Epithelial cell of proximal tubule (primary cell): ENCODE measurements at regions not wholly inside any gene's neighbourhood (a gene's known extent, or its start where the extent isn't known, plus 50 kb on each side); places are given as distances from the start of the nearest gene placed in this dataset.

Experiments used
- DNase-seq: peaks from one replicate; pipeline ENCODE4 v3.0.0-alpha.2; 2011; ENCODE audit warnings: low read depth
- H3K4me3 ChIP-seq: 2 replicates; pipeline ENCODE4 v1.5.1; 2011; ENCODE audit warnings: low read depth, mild to moderate bottlenecking, low read length
- TF ChIP-seq, protein P1 (sequence below): conservative IDR thresholded peaks from 2 replicates; pipeline ENCODE4 v1.5.1; 2012; ENCODE audit warnings: low read depth, mild to moderate bottlenecking, low read length

DNA sequence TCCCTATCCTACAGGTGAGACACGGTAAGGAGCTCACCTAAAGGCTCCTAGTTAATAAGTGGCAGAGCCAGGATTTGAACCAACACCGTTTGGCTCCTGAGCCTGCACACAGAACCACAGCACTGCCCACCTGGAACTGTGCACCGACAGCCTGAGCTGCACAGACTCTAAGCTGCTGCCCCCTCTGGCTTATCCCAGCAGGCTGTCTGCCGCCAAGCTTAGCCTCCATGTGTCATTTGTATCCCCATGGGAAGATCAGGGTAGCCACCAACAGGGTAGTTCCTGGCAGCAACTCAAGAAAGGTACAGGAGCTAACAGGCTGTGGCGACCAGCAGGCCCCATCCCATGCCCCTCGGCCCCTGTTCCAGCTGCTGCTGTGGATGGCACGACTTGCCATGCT is 135.7 kb downstream of the LRRC30 start:
- DNase-seq, result no peak
- no peak overlapping the region for H3K4me3 ChIP-seq
- TF ChIP-seq, protein P1, sequence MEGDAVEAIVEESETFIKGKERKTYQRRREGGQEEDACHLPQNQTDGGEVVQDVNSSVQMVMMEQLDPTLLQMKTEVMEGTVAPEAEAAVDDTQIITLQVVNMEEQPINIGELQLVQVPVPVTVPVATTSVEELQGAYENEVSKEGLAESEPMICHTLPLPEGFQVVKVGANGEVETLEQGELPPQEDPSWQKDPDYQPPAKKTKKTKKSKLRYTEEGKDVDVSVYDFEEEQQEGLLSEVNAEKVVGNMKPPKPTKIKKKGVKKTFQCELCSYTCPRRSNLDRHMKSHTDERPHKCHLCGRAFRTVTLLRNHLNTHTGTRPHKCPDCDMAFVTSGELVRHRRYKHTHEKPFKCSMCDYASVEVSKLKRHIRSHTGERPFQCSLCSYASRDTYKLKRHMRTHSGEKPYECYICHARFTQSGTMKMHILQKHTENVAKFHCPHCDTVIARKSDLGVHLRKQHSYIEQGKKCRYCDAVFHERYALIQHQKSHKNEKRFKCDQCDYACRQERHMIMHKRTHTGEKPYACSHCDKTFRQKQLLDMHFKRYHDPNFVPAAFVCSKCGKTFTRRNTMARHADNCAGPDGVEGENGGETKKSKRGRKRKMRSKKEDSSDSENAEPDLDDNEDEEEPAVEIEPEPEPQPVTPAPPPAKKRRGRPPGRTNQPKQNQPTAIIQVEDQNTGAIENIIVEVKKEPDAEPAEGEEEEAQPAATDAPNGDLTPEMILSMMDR, result no peak

DNA sequence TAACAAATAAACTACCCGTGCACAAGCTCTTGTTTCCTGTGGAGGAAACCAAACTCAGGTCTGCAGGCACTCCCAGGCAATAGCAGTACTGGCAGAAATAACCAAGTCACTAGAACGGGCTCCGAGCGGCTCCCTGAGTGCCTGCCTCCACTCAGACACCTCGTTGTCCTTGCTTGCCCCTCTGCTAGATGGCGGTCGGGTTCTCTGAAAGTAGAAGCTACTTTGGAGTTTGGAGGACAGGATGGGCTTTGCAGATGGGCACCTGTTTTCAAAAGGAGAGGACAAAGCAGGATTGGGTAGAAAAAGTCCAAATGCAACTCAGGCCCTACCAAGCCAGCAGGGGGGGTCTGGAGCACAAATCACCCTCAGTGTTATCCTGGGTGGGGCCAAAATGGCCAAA is 136.4 kb downstream of the LRRC30 start:
- no peak overlapping the region for H3K4me3 ChIP-seq
- DNase-seq, result no peak
- TF ChIP-seq, protein P1, result no peak

DNA sequence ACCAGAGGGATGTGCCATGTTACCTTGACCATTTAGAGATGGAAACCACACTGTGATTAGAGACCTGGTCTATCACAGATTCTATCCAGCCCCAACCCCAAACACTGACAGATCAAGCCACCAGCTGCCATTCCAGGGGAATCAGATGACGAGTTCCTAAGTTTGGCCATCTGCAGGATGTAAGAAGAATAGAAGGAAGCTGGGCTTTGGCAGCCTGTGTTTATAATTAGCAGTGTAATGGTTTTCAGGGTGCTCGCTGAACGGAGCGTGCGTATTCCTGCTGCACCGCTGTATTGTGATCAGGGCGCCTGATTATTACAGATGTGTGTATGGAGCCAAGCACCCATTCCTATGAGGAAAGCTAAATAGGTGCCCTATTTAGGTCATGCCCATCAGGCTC is 138.1 kb downstream of the LRRC30 start:
- TF ChIP-seq, protein P1, result no peak

DNA sequence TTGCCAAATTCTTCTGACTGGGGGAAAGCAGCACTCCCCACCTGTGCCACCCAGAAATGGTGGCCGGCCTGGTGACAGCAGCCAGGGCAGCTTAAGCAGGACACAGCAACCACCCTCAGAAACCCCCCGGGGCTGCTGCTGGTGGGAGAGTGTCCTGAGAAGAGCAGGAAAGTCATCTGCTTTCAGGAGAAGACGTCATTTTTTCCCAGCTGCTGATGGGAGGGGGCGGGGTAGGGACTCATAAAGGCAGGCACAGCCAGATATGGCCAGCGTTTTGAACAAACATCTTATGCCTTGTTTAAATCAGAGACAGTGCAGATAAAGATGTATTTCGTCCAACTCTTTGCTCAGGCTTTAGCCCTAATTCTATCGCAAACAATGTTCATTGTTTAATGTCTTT is 139.5 kb downstream of the LRRC30 start:
- DNase-seq, result no peak
- H3K4me3 ChIP-seq, result no peak overlapping the region
- TF ChIP-seq, protein P1, result no peak

More for the DNA sequence above, 138.1 kb downstream of the LRRC30 start:
- no peak for DNase-seq
- no peak overlapping the region for H3K4me3 ChIP-seq

DNA sequence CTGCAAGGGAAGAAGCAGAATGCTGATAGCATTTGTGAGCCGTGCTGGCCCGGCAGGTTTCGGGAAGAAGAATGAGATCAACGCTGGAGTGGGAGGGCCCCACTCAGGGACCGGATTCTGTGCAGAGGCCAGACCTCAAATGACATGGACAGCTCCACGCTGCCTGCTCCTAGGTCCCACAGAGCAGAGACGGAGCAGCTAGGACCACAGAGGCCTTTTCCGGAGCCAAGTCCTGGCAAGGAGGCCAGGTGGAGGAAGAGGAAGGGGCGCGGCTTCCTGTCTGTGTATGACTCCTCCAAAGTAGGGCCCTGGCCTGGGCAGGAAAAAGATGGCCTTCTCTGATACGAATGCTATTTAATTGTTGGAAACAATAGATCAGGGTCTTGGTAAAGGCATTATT is 139.9 kb downstream of the LRRC30 start:
- no peak for DNase-seq
- TF ChIP-seq, protein P1, result no peak
- H3K4me3 ChIP-seq, result no peak overlapping the region

DNA sequence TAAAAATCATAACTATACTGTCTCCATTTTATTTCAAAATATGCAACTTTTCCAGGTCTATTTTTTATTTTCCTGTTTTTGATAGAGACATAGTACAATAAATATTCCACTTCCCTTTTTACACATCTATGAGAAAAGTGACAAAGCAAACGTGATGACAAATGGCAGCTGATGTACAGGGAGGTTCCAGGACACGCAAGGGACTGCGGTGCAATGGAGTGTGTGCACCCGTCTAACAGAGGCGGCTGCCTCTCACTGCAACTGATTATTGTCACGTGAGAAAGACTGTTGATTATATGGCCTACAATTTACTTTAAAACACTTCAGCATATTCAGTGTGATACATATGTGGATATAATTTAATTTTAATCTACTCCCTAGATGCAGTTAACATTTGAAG is 142.6 kb downstream of the LRRC30 start:
- H3K4me3 ChIP-seq, result no peak overlapping the region
- no peak for DNase-seq
- TF ChIP-seq, protein P1, result no peak

DNA sequence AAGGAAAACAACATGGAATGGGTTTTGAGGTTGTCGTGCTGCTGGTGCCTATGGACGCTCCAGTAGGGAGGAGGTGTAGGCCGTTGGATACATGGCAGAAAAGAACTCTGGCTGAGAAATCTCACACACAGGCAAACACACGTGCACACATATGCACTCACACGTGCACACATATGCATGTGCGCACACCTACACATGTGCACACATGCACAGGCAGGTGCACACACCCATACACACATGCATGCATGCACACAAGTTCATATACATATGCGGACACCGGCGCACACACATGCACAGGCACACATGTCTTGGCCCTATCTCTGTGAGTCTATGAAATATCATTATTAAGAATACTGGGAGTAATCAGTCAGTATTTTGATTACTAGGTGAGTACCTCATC is 150.4 kb downstream of the LRRC30 start:
- no peak for DNase-seq
- no peak overlapping the region for H3K4me3 ChIP-seq

More for the DNA sequence above, 150.4 kb downstream of the LRRC30 start:
- TF ChIP-seq, protein P1, result no peak
